ENCODE measurements at regions not wholly inside any gene's neighbourhood (a gene's known extent, or its start where the extent isn't known, plus 50 kb on each side); places are given as distances from the start of the nearest gene placed in this dataset.

- TF ChIP-seq CTCF (IDR thresholded peaks at IDR 0.05) (no peak), POLR2A (IDR thresholded peaks at IDR 0.05) (no peak)
Measured at GRCh38 chr6:14350210-14350609, 232.6 kb downstream of the CD83 start.
